AG04450 (cell line): ENCODE measurements at regions not wholly inside any gene's neighbourhood (a gene's known extent, or its start where the extent isn't known, plus 50 kb on each side); places are given as distances from the start of the nearest gene placed in this dataset.

ENCODE experiments used
- CTCF ChIA-PET: fragments of 300-600, 350-600 bp; formaldehyde crosslinking; extraction: SDS; loops from one replicate; lab custom pipeline; 2022; ENCODE audit warnings: antibody characterized with exemption, inconsistent platforms; lab: Charles Lee
- POLR2A ChIA-PET: fragments of 350-600 bp; formaldehyde crosslinking; extraction: SDS; loops from one replicate; lab custom pipeline; 2021; ENCODE audit warnings: antibody characterized with exemption, inconsistent platforms; lab: Yijun Ruan, JAX
- DNase-seq: peaks from one replicate; pipeline ENCODE4 v3.0.0-alpha.2; 2011; ENCODE audit warnings: low read depth, low spot score
- H3K27ac ChIP-seq: one replicate; pipeline ENCODE4 v1.5.1; 2012; ENCODE audit warnings: low read depth, low read length, control low read depth
- H3K27me3 ChIP-seq: one replicate; pipeline ENCODE4 v1.6.0; 2012; ENCODE audit warnings: low read length; ENCODE audit not compliant: control insufficient read depth, insufficient read depth
- H3K4me3 ChIP-seq: 2 replicates; pipeline ENCODE4 v1.5.1; 2011; ENCODE audit warnings: mild to moderate bottlenecking, low read depth, low read length, control low read depth
- H3K9me3 ChIP-seq: 2 replicates; pipeline ENCODE4 v1.5.1; 2012; ENCODE audit warnings: low read length; ENCODE audit not compliant: control insufficient read depth, insufficient read depth
- TF ChIP-seq, protein P1 (sequence below): IDR thresholded peaks from 2 replicates; pipeline ENCODE4 v1.5.1; 2011; ENCODE audit warnings: low read depth, low read length, control low read depth, inconsistent platforms

DNA sequence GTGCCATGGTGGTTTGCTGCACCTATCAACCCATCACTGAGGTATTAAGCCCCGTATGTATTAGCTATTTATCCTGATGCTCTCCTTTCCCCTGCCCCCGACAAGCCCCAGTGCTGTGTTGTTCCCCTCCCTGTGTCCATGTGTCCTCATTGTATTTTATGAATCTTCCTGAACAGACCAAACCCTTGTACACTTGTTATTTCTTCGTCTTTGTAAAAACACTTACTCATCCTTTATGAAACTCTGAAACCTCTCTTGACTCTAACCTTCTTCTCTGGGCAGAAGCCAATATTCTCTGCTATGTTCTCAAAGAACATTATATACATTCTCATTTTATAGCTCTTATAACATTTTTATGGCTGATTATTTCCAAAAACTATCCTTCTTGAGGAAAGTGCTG is 746.9 kb downstream of the EFNB2 start:
- H3K4me3 ChIP-seq, result no peak overlapping the region
- POLR2A ChIA-PET, result no interaction called here
- no peaks in the 10 kb centered on the region for H3K27me3 ChIP-seq
- DNase-seq, result no peak
- CTCF ChIA-PET, result interaction anchor here (0.5 kb wide), 1 partner anchor 378 kb away, joined by 3 read pairs; no protein-coding TSS in a partner anchor
- H3K27ac ChIP-seq, result no peak overlapping the region
- TF ChIP-seq, protein P1, sequence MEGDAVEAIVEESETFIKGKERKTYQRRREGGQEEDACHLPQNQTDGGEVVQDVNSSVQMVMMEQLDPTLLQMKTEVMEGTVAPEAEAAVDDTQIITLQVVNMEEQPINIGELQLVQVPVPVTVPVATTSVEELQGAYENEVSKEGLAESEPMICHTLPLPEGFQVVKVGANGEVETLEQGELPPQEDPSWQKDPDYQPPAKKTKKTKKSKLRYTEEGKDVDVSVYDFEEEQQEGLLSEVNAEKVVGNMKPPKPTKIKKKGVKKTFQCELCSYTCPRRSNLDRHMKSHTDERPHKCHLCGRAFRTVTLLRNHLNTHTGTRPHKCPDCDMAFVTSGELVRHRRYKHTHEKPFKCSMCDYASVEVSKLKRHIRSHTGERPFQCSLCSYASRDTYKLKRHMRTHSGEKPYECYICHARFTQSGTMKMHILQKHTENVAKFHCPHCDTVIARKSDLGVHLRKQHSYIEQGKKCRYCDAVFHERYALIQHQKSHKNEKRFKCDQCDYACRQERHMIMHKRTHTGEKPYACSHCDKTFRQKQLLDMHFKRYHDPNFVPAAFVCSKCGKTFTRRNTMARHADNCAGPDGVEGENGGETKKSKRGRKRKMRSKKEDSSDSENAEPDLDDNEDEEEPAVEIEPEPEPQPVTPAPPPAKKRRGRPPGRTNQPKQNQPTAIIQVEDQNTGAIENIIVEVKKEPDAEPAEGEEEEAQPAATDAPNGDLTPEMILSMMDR, result no peak
- H3K9me3 ChIP-seq, result no peaks in the 10 kb centered on the region

DNA sequence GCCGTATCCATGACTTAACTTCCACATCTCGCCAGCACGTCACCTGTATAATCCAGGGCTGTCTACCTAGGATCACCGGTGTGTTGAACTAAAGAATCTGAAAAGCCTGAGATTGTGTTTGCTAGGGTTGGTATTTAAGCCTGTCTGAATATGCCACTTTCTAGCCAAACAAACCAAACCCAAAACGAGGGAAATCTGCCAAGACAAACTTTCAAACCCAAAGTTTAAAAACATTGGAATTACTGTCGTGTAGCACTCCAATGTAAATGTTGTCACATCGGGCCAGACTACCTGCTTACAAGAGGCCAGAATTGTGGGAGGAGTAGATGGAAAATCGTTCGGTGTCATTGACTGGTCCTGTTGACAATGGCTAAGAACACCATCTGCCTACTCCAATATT is 747.8 kb downstream of the EFNB2 start:
- TF ChIP-seq, protein P1, result no peak
- Histone ChIP-seq H3K4me3 (no peak overlapping the region), H3K27me3 (no peaks in the 10 kb centered on the region), H3K9me3 (no peaks in the 10 kb centered on the region), H3K27ac (no peak overlapping the region)
- CTCF ChIA-PET, result no interaction called here
- POLR2A ChIA-PET, result no interaction called here
- no peak for DNase-seq

DNA sequence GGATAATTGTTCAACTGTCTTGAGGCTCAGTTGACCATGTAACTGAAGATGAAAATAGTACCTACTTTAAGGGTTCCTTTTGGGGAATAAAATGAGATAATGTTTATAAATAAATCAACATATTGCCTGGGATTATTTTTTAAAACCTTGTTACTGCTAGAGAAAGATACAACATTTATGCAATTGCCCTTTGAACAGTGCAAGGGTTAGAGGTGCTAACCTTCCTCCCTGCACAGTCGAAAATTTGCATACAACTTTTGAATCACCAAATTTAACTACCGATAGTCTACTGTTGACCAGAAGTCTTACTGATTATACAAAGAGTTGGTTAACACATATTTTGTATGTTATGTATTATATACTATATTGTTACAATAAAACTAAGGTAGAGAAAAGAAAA is 750.0 kb downstream of the EFNB2 start:
- Histone ChIP-seq H3K27me3 (no peaks in the 10 kb centered on the region), H3K27ac (no peak overlapping the region), H3K4me3 (no peak overlapping the region), H3K9me3 (no peaks in the 10 kb centered on the region)
- TF ChIP-seq, protein P1, result no peak
- no peak for DNase-seq
- POLR2A ChIA-PET, result no interaction called here
- CTCF ChIA-PET, result no interaction called here

DNA sequence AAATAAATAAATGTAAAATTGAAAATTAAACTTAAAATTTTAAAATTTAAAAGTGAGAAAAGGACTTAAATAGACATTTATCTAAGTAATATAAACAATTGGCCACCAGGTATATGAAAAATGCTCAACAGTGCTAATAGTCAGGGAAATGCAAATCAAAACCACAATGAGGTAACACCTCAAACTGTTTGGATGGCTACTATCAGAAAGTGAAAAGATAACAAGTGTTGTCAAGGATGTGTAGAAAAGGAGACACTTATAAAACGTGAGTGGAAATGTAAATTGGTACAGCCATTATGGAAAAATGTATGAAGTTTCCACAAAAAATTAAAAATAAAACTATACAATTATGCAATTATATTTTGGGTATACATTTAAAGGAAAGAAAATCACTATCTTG is 752.2 kb downstream of the EFNB2 start:
- no peak overlapping the region for H3K27ac ChIP-seq
- TF ChIP-seq, protein P1, result no peak
- CTCF ChIA-PET, result no interaction called here
- no peaks in the 10 kb centered on the region for H3K27me3 ChIP-seq
- DNase-seq, result no peak
- no peak overlapping the region for H3K4me3 ChIP-seq
- POLR2A ChIA-PET, result no interaction called here
- H3K9me3 ChIP-seq, result no peaks in the 10 kb centered on the region

DNA sequence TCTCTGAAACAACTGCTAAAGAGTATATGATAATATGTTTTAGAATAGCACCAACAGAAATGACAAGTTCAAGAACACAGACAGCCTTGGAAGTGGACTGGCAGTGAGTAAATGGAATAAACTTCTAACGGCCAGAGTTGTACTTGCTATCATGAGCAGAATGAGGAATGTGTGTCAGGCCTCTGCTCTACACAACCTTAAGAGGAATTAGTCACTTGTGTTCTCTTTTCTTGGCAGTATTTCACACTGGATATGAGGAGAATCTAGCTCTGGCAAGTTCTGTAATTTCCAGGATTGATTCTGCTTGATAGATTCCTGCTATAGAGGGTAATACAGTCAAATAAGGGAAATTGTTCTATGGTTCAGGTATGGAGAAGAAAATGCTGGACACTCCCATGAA is 757.3 kb downstream of the EFNB2 start:
- Histone ChIP-seq H3K27ac (no peak overlapping the region), H3K4me3 (no peak overlapping the region), H3K9me3 (no peaks in the 10 kb centered on the region), H3K27me3 (no peaks in the 10 kb centered on the region)
- DNase-seq, result no peak
- CTCF ChIA-PET, result no interaction called here
- POLR2A ChIA-PET, result no interaction called here
- TF ChIP-seq, protein P1, result no peak
